DMS79 treated with DMSO at 0.1 percent for 48 hours (cell line): ENCODE measurements at regions not wholly inside any gene's neighbourhood (a gene's known extent, or its start where the extent isn't known, plus 50 kb on each side); places are given as distances from the start of the nearest gene placed in this dataset.
"Not testable (repeated sequence)": the region's sequence is repeated elsewhere in the genome, so short reads cannot be mapped to it uniquely, and the experiment has no call there.

Experiments
- DNase-seq: peaks from one replicate; lab custom pipeline; 2025; lab: John Stamatoyannopoulos, UW

DNA sequence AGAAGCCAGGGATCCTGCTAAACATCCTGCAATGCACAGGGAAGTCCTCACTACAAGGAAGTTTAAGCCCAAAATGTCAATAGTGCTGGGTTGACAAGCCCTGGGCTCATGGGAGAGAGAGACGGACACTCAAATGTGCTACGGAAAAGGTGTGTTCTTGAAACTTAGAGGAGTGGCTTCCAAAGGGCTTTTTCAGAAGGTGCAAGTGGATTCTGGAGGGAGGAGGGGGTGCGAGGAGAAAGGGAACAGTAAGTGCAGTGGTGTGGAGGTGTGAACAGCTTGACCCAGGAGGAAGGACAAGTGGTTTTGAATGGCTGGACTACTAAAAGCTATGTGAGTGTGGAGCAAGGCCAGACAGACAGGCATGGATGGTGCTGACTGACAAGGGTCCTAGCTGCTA is 50.4 kb upstream of the CECR2 start:
- no peak for DNase-seq

DNA sequence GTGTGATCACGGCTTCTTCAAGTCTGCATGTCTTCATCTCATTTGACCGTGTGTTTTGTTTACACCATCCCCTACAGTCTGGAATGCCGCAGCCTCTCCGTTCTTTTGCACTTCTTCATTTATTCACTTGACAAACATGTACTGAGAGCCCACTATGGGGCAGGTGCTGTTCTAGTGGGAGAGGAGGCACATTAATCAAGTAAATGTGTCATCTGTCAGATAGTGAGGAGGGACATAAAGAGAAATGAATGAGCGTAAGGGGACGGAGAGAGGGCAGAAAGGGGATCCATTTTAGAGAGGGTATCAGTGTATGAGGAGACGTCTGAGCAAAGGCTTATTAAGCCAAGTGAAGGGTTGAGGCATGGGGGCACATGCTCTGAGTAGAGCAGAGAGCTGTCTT is 54.0 kb upstream of the CECR2 start:
- DNase-seq = no peak

DNA sequence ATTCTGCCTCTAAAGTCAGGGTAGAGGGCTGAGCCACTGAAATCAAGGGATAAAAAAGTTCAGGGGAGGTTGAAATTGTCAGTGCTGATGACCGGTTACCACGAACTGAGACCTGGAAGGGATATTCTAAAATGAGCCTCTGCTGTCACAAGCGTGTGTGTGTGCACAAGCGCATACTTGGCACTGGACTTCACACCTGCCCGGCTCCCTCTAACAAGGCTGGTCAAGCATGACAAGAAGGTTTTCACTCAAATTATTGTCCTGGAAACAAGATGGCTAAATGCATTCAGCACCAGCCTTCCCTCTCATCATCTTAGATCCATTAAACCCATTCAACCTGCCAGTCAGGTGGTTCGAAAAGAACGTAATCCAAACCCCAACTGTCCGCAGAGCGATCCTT is 54.8 kb upstream of the CECR2 start:
- peak; percentile 63 for DNase-seq

DNA sequence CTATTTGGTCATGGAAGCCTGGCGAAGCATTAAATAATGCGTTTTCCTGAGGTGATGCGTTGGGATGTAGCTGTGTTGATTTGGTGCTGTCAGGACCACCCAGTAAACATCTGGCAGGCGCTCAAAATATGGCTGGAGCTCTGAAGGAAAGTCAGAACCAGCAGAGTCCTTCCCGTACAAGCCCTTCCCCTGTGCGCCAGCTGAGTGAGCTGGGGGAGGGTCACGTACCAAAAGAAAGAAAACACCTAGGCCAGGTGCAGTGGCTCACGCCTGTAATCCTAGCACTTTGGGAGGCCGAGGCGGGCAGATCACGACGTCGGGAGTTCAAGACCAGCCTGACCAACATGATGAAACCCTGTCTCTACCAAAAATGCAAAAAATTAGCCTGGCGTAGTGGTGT is 55.6 kb upstream of the CECR2 start:
- no peak for DNase-seq

DNA sequence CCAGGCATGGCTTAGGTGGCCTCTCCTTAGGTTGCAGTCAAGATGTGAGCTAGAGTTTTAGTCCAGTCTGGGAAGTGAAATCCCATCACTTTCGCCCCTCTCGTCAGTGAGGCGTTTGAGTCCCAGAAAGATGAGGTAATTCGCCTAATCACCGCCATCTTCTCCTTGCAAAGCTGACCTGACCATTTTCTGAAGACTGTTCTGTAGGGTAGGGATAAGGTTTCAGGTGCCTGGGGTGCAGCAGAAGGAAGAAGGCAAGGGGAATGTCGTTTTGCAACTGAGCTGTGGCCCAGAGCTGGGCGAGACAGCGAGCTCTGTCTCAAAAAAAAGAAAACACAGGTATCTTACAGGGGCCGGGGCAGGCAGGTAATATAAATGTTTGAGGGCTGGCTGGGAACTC is 61.7 kb upstream of the CECR2 start:
- DNase-seq = no peak

DNA sequence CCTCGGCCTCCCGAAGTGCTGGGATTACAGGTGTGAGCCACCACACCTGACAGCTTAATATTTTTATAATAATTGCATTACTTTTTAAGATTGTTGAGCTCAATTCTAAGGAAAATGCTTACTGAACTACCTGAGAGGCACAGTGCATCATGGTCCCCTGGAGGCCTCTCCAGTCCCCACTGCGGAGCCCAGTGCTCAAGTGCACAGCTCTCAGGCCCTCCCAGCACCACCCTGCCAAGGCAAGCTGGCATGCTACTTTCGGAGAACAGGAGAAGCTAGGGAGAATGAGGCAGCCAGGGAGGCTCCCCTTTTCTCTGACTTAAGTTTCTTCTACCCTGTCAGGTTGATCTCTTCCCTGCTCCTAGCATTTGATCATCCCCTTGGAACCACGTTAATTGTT is 64.2 kb upstream of the CECR2 start:
- no peak for DNase-seq

DNA sequence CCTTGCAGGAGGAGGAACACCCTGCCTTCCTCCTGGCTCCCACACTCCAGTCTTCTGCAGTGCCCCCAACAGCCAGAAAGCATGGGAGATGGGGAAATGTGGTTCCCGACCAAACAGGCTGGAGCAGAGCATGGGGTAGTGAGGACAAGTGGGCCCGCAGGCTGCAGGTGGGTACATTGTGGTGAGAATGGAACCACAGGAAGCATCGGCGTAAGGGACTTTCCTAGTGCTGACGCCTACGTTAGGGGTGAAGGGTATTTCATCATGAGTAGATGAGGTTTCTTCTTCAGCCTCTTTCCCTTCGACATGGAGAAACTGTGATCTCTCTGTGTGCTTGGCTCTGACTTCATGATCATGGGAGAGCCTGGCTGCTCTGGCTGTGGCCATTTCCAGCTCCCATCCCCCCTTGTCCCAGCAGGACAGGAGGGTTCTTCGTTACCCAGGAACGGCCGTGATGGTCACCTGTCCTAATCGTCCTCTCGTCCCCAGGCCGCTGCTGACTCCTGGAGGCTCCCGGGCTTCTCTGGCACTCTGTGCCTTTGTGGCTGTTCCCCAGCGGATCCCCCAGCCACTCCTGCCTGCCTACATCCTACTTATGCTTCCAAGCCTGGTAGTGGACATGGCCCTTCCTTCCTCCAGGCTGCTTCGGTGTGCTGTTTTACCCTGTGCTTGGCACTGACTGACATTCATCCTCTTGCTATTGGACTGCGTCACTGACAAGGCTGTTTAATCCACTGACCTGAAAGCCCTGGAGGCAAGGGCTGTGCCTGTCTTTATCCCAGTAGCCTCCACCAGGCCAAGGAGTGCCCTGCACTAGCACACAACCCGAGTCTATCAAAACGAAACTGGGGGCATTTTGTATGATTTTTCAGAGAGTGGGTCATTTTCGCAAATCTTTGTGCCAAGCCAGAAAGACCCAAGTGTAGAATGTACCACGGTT is 65.2 kb upstream of the CECR2 start:
- DNase-seq = no peak

DNA sequence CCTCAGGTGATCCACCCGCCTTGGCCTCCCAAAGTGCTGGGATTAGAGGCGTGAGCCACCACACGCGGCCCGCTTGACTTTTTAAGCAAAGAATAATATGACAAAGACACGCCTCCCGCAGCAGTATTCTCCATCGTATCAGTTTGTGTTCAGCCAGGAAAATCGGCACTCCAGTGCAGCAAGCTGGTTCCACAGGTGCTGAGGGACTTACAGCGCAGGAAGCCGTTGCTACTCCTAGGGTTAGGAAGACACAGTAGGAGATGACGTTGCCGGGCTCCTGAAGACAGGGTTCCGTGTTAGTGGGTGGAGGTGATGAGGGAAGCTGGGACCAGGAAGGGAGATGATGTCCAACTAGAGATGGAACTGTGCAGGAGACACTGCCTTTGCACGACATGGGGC is 65.8 kb upstream of the CECR2 start:
- DNase-seq = no peak

DNA sequence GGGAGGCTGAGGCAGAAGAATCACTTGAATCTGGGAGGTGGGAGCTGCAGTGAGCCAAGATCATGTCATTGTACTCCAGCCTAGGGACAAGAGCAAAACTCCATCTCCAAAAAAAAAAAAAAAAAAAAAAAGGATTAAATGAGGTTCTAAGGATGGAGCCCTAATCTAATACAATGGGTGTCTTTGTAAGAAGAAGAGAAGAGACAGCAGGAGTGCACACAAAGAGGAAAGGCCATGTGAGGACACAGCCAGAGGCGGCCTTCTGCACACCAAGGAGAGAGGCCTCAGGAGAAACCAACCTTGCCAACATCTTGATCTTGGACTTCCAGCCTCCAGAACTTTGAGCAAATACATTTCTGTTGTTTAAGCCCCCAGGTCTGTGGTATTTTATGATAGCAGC is 66.6 kb upstream of the CECR2 start:
- no peak for DNase-seq

DNA sequence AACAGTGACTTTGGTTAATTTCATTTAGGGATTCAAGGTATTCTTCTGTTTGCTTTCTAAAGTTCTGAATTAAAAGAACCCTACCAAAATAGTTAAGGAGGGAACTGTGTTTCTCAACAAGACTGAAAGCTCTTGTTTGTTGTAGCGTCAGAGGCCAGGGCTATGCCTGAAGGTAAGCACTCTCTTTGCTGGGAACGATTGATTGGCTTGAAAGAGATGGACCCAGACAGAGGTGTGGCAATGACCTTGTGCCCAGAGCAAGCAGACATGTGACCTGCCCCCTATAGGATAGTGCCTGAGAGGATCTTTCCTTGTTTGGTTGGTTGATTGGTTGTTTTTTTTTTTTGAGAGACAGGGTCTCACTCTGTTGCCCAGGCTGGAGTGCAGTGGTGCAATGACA is 68.3 kb upstream of the CECR2 start:
- DNase-seq = no peak

DNA sequence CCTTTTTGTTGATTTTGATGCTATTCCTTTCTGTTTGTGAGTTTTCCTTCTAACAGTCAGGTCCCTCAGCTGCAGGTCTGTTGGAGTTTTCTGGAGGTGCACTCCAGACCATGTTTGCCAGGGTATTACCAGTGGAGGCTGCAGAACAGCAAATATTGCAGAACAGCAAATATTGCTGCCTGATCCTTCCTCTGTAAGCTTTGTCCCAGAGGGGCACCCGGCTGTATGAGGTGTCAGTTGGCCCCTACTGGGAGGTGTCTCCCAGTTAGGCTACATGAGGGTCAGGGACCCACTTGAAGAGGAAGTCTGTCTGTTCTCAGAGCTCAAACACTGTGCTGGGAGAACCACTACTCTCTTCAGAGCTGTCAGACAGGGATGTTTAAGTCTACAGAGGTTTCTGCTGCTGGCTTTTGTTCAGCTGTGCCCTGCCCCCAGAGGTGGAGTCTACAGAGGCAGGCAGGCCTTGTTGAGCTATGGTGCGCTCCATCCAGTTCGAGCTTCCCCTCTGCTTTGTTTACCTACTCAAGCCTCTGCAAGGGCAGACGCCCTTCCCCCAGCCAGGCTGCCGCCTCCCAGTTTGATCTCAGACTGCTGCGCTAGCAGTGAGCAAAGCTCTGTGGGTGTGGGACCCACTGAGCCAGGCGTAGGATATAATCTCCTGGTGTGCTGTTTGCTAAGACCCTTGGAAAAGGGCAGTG is 70.3 kb upstream of the CECR2 start:
- DNase-seq = not testable (repeated sequence)

DNA sequence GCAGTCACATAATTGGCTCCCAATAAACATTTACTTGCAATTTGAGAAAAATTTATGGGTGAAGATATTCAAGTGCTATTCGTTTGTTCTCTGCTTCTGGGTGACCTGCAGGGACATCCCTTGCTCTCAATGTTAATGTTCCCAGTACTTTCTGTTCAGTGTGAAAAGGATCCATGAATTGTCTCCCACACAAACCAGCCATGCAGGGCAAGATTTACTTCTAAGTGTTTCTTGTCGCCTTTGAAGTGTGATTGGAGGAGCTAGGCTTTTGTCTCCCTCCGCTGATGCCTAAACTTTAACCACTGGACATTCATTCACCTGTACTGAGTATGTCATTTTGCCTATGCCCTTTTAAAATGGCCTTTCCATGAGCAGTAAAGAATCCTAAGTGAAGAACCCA is 66.4 kb upstream of the ADA2 start:
- no peak for DNase-seq

DNA sequence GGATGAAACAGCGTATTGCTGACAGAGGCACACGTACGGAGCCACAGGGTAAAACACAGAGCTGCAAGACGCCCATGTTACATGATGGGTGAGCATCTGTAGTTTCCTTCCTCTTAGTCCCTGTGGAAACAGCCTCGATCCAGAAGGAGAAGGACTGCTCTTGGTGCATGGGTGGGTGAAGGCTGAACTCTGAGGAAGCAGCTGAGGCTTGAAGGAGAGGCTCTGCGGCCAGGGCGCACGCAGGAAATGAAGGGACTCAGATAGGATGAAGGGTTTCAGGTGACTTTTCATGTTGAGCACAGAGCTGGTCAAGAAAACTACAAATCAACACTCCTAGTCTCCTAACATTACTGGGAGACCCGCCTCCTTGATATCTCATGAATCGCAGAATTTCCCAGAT is 65.7 kb upstream of the ADA2 start:
- no peak for DNase-seq

DNA sequence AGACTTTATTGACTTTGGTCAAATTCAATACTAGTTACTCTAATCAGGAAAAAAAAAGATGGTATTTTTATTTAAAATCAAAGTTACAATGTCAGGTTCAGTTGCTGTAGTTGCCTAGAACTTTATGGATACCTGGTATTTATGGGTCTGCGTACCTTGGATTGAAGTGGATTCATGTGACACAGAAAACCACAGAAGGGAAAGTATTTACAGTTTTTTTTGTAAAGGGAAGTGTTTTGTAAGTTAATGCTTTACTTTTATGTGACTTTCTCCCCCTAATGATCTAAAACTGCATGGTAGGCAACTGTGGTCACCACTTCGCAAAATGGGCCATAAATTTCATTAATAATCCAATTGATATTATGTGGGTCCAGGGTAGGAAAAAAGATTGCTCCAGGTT is 65.2 kb upstream of the ADA2 start:
- DNase-seq = no peak

DNA sequence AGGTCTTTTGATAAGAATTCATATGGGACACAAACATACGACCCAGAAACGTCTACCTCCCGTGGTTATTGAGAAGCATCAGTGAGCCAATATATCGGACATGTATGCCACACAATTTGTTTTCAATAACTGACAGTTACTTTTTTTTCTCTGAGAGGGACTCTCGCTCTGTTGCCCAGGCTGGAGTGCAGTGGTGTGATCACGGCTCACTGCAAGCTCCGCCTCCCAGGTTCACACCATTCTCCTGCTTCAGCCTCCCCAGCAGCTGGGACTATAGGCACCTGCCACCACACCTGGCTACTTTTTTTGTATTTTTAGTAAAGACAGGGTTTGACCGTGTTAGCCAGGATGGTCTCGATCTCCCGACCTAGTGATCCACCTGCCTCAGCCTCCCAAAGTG is 64.6 kb upstream of the ADA2 start:
- not testable (repeated sequence) for DNase-seq

DNA sequence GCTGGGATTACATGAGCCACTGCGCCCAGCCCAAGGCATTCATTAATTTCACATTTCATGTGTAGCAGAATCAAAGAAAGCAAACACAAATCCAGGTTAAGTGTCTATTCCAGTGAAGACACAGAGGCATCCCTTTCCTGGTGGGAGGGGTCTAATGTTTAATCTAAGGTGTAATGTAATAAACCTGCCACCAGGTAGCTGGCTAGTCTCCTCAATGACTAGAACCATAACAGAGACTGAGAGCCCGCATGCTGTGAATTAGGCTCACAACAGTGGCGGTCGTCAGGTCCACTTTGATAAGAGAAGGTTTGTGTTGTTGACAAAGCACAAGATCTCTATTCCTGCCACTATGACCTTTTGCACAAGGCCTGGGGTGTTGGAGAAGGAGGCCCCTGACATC is 64.2 kb upstream of the ADA2 start:
- no peak for DNase-seq

DNA sequence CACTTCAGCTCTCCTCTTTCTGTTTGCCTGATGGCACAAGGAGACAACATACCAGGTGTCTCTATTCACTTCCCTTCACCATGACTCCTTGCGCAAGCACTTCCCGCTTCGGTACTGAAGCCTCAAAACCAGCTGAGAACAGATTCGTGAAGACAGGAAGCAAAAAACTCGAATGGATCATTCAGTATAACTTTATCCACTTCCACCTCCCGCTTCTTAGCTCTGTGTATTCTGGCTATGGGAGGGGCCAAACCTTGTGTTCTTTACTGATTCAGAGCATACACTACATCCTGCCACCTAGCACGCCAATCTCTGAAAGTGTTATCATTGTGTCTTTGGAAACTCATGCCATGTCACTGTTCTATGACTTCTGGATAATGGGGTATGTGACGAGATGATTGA is 62.2 kb upstream of the ADA2 start:
- DNase-seq = no peak

DNA sequence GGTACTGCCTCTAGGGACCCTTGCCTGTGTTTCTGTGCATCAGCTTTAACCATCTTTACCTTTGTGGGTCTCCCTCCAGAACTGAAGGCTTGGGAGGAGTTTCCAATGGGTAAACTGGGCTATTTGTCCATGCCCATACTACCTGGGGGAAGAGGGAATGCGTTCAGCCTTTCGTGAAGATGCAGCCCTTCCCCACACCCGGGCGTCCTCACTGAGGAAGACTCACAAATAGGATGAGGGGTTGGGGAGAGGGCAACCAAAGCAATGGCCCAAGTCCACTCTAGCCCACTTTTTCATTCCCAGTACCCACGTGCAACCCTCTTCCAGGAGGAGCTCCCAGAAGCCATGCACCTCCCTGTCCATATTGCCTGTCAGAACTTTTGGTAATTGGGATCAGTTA is 61.8 kb upstream of the ADA2 start:
- no peak for DNase-seq

DNA sequence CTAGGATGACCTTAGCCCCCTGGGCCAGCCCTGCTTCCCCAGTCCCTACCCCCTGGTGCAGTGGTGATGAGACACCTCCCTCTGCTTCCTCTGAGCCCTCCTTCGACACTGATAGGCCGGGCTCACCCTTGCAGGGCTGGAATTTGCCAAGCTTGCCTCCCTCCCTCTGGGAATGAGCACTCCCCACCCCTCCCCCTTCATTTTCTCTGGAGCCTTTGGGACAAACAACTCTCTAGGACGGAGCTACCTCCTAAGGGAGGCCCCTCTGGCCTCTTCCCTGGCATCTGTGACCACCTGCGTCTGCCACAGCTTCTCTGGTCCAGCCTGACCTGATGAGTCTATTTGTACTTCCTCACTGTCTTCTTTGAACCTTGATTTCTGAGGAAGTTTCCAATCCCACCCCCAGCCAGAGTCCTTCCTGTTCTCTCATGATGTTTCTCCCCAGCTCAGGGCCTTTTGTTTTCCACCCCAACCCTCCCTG is 53.3 kb upstream of the ADA2 start:
- DNase-seq = no peak

DNA sequence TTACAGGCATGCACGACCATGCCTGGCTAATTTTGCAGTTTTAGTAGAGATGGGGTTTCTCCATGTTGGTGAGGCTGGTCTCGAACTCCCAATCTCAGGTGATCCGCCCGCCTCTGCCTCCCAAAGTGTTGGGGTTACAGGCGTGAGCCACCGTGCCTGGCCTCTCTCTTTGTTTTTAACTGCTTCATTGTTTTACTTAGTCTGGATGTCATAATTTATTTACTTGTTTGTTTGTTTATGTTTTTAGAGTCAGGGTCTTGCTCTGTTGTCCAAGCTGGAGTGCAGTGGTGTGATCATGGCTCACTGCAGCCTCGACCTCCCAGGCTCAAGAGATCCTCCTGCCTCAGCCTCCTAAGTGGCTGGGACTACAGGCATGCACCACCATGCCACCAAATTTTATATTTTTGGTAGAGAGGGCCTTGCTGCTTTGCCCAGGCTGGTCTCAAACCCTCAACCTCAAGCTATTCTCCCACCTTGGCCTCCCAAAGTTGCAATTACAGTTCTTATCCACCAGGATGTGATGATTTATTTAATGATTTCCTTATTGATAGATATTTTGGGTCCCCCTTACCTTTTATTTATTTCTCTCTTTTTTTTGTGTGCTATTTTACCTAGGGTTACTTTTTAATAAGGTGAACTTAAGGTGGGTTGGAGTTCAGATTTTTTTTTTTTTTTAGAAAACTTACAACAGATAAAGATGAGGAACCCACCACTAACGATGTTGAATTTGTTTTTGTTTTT is 52.6 kb upstream of the ADA2 start:
- no peak for DNase-seq

DNA sequence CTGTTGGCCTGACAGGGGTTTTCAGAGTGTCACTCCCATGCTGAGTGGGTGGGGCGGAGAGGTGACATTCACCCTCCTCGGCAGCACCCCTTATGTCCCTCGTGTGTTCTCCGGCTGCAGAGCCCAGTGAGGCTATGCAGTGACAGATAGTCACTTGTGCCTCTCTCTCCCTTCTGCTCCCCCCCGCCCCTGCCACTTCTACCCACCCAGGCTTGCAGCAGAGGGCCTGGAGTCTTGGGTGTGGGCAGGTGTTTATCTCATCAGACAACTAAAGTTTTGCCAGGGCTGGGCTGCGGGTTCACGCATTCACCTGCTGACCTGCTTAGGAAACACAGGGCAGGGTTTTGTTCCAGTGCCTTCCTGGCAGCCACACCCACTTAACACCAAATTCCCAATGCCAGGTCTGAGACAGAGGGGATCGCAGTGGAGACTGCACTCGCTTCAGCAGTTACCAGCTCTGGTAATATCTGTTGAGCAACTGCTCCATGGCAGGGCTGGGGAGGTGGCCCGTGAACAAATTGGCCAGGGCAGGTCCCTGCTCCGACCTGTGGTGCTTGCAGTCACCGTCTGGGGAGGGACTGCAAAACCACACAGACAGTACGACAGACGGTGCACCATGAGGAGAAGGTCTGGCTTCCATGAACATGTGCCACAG is 50.5 kb upstream of the ADA2 start:
- no peak for DNase-seq

DNA sequence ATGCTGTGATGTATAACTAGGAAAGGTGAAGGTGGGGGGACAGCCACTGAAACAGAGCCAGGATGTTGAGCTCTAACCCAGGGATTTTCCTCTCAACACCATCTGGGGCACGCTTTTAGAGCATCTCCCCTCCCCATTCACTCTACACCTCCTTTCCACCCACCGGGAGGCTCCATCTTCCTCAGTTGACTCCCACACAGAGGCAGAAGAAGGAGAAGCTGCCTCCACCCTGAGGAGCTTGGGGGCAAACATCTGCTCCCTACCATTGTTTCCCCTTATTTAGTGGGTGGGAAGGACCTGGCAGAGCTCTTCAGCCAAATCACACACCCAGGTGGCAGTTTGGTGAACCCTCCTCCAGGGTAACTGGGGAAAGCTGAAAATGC is 50.0 kb upstream of the ADA2 start:
- no peak for DNase-seq
